GM12872 (cell line): ENCODE measurements at regions not wholly inside any gene's neighbourhood (a gene's known extent, or its start where the extent isn't known, plus 50 kb on each side); places are given as distances from the start of the nearest gene placed in this dataset.

Experiments used
- TF ChIP-seq, protein P1 (sequence below): IDR thresholded peaks from 3 replicates; pipeline ENCODE4 v1.5.1; 2011; ENCODE audit warnings: low read depth, mild to moderate bottlenecking, low read length, moderate library complexity; ENCODE audit not compliant: insufficient read depth

DNA sequence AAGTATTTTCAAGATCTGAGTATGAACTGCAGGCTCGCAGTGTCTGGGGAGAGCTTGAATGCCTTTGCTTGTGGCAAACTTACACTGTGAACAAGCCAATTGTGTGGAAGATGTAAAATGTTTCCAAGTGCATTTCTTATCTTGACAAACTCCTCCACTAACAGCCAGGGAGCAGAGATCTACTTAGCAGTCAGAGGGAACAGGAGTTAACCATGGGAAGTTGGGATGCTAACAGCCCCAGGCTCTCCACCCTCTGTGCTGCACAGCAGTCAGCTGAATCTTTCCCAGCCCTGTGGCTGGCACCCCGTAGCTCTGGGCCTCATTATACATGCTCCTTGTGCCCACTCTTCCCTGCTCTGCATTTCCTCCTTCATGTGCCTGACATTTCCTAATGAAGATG is 450.2 kb downstream of the TSN start:
- TF ChIP-seq, protein P1, sequence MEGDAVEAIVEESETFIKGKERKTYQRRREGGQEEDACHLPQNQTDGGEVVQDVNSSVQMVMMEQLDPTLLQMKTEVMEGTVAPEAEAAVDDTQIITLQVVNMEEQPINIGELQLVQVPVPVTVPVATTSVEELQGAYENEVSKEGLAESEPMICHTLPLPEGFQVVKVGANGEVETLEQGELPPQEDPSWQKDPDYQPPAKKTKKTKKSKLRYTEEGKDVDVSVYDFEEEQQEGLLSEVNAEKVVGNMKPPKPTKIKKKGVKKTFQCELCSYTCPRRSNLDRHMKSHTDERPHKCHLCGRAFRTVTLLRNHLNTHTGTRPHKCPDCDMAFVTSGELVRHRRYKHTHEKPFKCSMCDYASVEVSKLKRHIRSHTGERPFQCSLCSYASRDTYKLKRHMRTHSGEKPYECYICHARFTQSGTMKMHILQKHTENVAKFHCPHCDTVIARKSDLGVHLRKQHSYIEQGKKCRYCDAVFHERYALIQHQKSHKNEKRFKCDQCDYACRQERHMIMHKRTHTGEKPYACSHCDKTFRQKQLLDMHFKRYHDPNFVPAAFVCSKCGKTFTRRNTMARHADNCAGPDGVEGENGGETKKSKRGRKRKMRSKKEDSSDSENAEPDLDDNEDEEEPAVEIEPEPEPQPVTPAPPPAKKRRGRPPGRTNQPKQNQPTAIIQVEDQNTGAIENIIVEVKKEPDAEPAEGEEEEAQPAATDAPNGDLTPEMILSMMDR: no peak

DNA sequence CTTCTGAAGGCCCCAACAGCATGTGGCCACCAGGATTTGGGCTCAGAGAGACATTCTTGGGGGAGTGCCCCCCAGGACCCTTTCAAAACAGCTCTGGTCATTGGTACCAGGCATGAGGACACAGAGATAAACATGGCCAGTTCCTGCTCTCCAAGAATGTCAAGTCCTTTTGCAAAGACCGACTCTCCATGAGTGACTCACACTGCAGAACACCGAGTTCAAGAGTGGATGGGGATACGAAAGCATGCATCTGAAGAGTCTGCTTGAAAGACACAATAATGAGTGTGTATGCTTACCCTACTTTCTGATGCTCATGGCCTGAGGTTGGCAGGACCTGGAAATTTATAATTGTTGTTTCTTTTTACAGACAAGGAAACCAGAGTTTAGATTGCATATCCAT is 450.6 kb downstream of the TSN start:
- TF ChIP-seq, protein P1: no peak

DNA sequence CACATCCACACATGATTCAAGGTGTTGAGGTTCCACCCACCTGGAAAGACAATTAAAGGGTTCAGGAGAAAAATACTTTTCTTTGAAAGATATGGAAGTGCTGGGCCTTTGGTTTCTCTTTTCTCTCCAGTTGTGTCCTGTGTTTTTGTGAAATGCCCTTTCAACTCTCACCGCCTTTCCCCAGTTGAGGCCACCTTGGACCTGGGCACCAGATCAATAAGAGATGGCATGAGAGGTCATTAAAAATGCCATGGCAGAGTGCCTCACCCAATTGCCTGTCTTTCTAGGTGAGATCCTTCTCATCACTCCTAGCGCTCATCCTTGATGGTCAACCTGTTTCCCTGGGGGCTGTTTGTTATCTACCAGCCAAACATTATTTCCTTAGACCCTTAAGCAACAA is 453.9 kb downstream of the TSN start:
- TF ChIP-seq, protein P1: no peak

DNA sequence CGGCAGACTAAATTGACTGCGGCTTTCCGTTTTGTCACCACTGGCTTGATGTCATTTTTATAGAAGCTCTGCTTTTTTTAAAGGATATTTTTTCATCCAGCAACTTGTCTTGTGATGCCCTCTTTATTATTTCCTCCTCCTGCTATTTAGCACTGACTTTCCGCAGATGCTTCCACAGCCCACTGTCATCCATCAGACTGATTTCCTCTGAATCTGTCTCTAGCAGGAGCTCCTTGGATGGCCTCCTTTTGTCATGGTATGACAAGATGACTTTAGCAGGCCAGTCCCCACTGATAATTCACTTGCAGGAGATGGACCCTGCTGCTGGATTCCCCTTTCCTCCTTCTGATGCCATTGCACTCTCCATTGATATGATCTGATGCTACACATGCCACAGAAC is 454.6 kb downstream of the TSN start:
- TF ChIP-seq, protein P1: no peak

DNA sequence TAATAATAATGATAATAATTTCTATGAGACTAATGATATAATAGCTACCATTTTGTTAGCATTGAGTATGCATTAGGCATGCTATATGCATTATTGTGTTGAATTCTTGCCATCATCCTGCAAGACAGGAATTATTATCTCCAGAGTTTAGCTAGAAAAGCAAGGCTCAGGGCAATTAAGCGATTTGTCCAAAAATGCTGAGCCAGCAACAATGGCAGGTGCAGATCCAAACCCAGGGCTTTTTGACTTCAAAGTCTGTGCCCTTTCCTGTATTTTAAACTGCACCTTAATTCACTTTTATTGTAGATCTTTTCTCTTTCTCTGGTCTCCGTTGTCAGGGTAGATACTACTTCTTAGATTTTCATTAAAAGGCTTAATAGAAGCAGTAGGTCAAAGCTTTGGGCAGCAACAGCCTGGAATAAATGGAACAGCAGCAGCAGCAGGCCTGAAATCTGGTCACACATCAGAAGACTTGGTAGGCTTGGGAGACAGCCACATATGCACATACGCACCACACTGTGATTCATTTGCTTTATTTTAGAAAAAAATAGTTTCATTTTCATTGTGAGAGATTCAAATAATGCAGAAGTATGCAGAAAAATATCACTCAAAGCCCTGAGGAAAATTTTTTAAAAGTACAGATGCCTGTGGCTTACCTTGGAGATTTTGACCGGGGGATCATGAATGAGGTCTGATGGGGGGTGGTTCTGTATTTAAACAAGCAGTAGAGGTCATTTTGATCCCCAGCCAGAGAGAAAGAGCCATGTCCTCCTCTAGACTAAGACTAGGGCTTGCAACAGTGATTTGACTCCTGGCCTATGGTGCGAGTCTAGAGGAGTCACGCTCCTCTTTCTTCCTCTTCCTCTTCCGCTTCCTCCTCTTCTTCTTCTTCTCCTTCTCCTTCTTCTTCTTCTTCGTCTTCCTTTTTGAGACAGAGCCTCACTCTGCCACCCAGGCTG is 455.7 kb downstream of the TSN start:
- TF ChIP-seq, protein P1: no peak

DNA sequence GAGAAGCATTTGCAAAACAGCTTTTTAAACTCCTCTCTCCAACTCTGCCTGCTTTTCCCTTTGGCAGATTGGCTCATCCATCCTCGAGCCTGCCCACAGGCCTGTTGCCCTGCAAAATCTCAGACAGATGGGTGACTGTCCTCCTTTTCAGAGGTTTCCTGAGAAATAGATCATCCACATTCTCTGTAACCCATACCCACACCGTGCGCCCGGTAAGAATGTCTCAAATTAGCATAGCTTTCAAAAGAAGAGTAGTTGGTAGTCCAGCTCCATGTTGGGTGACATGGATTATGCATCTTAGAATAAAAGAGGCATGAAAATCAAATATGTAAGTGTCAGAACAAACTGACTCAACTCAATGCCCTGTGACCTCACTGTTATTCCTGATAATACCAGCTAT is 457.9 kb downstream of the TSN start:
- TF ChIP-seq, protein P1: no peak

DNA sequence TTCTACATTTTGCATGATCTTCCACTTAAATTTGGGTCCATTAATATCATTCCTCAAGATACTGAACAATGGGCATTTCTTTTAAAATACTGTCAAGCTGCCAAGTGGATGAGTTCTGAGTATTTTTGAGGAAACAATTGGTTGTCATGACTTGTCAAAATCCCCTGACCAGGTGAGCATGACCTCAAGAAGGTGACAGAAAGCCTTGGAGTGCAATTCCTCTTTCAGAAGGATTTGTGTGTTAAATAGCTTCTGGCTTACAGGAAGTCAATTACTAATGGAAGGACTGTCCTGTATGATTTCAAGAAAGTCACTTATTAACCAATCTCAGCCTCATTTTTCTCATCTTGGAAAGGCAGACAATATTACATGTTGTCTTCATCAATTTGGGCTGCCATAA is 460.6 kb downstream of the TSN start:
- TF ChIP-seq, protein P1: no peak
